ENCODE measurements at regions not wholly inside any gene's neighbourhood (a gene's known extent, or its start where the extent isn't known, plus 50 kb on each side); places are given as distances from the start of the nearest gene placed in this dataset.

- no peak for DNase-seq
Measured at GRCh38 chr1:98420376-98421084, 241.0 kb upstream of the SNX7 start.

DNA sequence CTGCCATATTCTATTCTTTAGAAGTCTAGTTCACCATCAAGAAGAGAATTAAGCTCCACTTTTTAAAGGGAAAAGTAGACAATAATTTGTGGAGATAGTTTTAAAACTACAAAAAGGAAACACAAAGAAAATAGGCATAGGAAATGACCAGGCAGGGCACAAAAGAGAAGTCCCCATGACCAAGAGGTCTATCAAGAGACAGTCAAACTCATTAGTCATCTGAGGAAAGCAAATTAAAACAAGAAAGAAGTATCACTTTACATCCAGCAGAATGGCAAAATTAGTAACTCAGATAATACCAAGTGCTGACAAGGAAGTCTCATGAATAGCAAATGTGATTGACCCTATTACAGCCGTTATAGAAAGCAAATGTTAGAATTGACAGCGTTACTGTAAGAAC is 243.7 kb upstream of the SNX7 start:
- no peak for DNase-seq

DNA sequence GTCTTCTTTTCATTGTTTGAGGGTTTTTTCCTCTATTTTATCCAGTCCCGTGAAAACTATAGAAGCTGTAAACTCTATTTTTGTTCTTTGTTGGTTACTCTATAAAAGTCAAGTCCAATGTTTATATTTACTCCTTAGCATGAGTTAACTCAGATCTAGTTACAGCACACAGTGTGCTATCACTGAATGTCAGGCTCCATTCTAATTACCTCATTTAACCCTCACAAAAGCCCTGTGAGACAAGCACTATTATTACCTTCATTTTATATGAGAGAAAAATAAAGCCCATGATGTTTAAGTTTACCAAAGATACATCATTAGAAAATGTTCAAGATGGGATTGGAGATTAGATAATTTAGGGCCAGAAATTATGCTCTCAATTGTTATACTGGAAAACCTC is 251.4 kb upstream of the SNX7 start:
- no peak for DNase-seq

GRCh38 chr1:98406352-98407088 is 255.0 kb upstream of the SNX7 start:
- no peak for DNase-seq

DNA sequence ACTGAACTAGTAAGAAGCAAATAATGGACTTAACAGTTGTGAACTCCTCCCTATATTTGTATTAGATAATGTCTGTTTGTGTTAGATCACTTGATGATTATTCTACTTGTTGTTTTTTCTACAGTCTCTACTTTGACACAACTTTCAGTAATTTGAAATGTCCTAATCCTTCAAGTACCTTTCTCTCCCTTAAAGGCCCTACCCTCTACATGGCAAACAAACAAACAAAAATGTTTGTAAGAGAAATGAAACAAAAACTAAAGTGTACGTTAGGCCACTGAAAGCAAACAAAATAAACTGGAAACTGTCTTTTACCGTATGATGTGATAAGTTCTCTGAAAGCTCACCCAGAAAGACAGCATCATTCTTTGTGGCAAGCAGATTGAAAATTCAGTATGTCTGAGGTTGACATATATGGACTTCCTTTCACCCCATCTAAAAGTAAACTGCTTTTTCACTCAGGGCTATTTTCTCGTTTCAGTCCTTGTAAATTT is 255.9 kb upstream of the SNX7 start:
- DNase-seq: no peak

GRCh38 chr1:98404866-98405265 is 256.7 kb upstream of the SNX7 start:
- DNase-seq: no peak

GRCh38 chr1:98403963-98404480 is 257.5 kb upstream of the SNX7 start:
- DNase-seq: no peak

GRCh38 chr1:98402860-98403259 is 258.7 kb upstream of the SNX7 start:
- no peak for DNase-seq

- DNase-seq: no peak
Measured at GRCh38 chr1:98400446-98400845, 261.1 kb upstream of the SNX7 start.

- DNase-seq: no peak
Measured at GRCh38 chr1:98399218-98399617, 262.3 kb upstream of the SNX7 start.

DNA sequence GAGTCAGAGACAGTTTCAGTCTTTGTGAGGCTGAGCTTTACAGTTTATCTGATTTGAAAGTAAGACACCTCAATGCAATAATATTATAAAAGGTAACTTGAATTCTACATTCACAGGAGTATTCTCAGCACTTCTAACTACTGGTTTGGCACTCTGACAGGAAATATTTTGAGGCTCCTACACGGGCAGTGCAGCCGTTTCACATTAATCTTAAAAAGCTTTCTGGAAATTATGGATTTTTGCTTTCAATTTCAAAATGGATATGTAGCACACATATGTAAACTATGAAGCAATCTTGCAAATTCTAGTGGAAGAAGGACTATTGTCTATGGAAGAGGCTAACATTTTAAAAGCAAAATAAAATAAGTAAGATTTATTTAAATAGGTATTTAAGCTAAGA is 262.9 kb upstream of the SNX7 start:
- no peak for DNase-seq

DNA sequence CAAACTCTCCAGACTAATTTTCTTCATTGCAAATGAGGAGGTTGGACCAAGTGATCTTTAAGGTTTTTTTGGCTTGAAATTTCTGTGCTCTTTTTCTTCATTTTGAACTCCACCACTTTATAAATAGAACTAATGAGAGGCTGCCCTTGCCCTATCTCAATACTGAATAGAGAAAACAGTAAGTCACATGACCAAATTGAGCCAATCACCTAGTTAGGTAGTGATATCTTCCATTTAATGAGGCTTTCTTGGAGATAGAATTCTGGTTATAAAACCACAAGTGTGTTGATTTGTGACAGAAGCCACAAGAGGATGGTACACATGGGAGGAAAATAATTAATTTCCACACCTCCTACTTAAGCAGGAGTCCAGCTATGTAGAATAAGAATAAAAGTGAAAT is 263.4 kb upstream of the SNX7 start:
- no peak for DNase-seq

DNA sequence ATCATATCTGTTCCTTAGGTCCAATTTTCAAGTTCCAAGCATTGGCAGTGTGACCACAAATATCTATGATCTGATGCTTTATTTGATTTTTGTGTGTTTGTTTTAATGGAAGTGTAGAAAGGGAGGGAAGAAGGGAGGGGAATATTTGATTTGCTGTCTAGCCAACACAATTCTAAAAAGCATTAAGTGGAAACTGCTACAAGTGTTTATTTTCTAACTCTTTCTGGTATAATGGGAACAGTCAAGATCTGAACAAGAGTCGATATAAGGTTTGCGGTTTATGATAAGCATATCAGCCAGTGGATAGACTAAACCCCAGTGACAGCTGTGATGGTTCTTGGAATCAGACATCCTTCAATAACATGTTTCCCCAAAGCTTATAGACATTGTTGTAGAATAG is 267.8 kb upstream of the SNX7 start:
- no peak for DNase-seq

GRCh38 chr1:98391175-98391574 is 270.3 kb upstream of the SNX7 start:
- no peak for DNase-seq

DNA sequence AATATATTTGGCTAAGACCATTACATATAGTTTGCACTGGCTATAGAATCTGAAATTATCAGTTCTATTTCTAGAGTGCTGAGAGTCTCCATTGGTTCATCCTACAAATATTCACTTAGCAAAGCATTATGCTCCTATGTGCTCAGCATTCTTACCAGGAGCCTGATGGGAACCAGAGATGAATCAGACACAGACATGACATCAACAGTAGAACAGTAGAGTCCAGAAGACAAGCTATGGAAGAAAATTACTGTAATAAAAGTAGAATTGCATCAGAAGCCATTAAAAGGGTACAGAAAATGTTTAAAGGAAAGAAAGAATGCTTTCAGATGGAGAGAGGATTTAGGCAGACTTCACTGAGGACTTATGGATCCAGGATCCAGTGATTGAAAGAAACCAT is 271.7 kb upstream of the SNX7 start:
- DNase-seq: no peak

- DNase-seq: no peak
Measured at GRCh38 chr1:98388441-98388840, 273.1 kb upstream of the SNX7 start.

DNA sequence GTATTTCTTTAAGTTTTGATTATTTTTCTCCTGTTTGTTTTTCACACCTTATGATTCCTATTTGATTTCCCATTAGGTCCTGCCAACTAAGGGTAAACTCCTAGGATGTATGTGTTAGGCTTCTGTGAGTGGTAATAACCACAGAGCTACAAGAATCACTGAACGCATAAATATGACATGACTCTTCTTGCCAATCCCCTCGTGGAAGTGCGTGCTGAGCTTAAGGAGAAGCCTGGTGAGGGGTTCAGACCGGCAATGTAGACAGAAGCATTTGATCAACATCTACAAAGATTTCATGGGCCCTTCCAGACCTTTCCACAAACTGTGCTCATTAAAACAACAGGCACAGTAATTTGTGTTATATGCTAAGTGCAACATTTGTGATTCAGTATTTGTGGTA is 273.8 kb upstream of the SNX7 start:
- DNase-seq: no peak

DNA sequence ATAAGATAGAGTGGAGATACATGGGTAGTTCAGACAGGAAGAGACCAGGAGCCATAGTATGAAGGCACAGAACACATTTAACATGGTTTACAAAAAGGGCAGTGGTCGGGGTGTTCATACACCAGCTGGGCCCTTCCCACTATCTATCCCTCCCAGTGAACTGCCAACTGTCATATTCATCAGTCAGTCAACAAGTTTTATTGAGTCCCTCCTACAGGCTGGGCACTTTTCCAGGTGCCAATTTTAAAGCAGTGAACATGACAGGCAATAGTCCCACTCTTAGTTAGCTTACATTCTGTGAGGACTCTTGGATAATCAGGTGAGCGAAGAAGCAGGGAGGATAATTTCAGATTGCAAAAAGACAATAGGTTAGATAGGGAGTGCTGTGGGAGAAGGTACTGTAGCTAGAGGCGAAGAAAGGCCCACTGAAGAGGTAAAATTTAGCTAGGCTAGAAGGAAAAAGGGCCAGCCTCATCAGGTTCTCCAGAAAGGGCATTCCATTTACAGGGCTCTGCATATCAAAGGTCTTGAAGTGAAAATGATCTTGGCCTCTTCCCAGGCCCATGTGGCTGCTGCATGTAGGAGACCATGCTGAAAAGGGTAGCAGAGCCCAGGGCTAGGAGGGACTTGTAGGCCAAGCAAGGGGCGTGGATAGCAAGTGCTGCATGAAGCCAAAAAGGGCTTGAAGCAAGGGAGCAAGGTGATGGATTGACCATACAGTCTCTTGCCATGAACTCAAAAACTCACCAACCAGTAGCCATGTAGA is 274.7 kb upstream of the SNX7 start:
- DNase-seq: no peak

- no peak for DNase-seq
Measured at GRCh38 chr1:98385652-98386051, 275.9 kb upstream of the SNX7 start.

DNA sequence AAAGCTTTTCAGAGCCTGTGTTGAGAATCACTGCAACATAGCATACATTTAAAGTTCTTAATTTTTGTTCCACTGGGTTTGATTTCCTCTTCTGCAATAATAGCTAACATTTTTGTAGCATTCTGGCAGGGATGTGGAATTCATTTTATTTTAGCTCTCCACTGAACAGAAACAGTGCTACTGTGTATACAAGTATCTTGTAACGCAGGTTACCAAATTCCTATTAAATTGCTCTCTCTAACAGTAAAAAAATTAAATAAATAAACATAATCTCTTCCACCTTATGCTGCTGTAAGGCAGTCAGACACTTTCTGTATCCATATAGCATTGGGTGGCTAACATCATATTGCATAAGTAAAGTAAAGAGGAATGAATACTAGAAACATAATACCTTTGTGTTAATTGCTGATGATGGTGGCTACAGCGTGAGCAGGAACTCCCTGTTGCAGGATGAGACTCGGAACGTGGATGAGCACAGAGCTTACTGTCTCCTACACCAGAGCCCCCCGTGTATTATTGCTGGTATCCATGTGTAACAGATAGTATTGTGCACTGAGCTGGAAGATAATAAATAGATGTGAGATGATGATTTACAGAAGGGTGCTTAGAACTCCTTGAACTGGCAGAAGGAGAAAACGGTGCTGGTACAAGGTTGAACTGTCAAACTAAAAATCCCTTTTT is 276.9 kb upstream of the SNX7 start:
- no peak for DNase-seq

DNA sequence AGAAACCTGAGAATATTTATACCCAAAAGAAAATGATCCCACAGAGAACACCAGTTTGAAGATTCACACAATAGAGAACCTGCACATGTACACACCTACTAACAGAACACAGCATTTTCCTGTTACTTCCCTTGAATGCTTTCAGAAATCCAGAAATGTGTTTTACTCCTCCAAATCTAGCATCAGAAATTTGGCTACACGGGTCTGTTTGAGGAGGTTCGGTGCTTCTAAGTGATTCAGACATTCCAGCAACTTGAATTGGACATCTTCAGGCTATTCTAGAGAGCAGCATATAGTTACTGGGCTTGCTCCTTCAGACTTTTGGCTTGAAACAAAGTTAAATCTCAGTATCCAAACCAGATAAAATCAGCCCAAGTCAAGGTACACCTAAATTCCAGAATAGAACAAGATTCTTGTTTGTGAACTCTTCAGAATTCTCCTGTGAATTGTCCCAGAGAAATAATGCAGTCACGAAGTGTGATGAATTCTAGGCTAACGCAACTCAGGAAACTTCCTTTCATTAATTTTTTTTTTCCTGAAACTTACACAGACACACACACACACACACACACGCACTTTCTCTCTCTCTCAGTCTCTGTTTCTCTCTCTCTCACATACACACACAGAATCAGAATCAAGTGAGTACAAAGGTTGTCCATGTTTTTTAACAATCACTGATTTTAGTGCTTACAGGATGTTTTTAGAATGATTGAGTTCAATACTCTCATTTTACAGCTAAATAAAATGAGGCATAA is 278.4 kb upstream of the SNX7 start:
- DNase-seq: no peak

GRCh38 chr1:98382586-98382985 is 278.9 kb upstream of the SNX7 start:
- no peak for DNase-seq

Measured in NCI-H1417 treated with DMSO at 0.1 percent for 48 hours (cell line).